HG03103 (cell line): ENCODE measurements at regions not wholly inside any gene's neighbourhood (a gene's known extent, or its start where the extent isn't known, plus 50 kb on each side); places are given as distances from the start of the nearest gene placed in this dataset.
A peak's percentile ranks its signal among the peaks of the same experiment; 100 is the strongest.
"Not testable (repeated sequence)": the region's sequence is repeated elsewhere in the genome, so short reads cannot be mapped to it uniquely, and the experiment has no call there.

Experiments
- ATAC-seq: cut with Tn5 transposase; IDR thresholded peaks from one replicate; pipeline ENCODE4 v1.9.1; 2021; ENCODE audit warnings: low read depth; ENCODE audit not compliant: unreplicated experiment

GRCh38 chr5:71771191-71771590 lies 52.1 kb downstream of the CARTPT start:
- ATAC-seq: no peak

DNA sequence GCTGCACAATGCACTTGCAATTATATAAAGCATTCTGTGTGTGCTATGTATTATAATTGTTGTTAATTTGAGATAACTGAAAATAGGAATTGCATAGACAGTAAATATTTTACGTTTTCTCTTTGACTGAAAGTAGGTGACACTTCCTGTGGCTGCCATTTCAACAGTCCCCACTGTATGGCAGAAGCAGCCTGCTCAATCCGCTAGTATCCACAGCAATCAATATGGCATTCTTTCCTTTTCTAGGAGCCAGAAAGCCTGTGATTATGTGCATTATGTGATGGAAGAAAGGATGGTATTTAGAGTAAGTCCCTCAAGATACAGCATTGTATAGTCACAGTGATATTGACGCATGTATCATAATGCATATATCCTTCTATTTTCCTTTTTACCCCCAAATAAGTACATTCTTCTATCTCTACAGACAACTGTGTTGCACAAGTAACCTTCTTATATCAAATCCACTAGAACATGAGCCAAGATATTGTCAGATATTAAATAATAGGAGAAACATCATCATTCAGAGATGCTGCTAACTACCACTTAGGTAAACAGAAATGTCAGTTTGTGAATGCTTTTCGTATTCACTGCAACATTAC lies 59.7 kb downstream of the CARTPT start:
- ATAC-seq: no peak

DNA sequence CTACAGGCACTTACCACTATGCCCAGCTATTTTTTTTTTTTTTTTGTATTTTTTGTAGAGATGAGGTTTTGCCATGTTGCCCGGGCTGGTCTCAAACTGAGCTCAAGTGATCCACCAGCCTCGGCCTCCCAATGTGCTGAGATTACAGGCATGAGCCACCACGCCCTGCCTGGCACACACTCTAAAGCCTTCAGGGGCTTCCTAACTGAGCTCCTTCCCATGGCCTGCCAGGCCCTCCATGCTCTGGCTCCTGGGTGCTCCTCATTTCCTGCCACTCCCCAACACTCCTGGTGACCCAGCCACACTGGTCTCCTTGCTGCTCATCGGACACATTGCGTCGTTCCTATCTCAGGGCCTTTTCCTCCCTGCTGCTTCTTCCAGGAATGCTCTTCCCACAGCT lies 61.5 kb downstream of the CARTPT start:
- ATAC-seq: no peak

- no peak for ATAC-seq
These were observed 63.3 kb downstream of the CARTPT start for GRCh38 chr5:71782393-71782770.

- ATAC-seq: peak; percentile 86
These were observed 64.0 kb downstream of the CARTPT start for GRCh38 chr5:71782771-71783770.

GRCh38 chr5:71783891-71784290 lies 64.8 kb downstream of the CARTPT start:
- no peak for ATAC-seq

- ATAC-seq: no peak
These were observed 67.4 kb downstream of the CARTPT start for GRCh38 chr5:71786337-71787055.

GRCh38 chr5:71788794-71789193 lies 69.7 kb downstream of the CARTPT start:
- no peak for ATAC-seq

- ATAC-seq: no peak
These were observed 70.7 kb downstream of the CARTPT start for GRCh38 chr5:71789746-71790145.

DNA sequence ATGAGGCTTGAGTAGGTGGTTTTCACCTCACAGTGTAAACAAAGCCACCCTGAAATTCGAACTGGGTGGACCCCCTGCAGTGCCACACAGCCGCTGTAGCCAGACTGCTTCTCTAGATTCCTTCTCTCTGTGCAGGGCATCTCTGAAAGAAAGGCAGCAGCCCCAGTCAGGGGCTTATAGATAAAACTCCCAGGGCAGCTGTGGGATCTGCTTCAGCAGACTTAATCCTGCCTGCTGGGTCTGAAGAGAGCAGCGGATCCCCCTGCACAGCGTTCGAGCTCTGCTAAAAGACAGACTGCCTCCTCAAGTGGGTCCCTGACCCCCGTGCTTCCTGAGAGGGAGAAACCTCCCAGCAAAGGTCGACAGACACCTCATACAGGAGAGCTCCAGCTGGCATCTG lies 71.4 kb downstream of the CARTPT start:
- no peak for ATAC-seq

DNA sequence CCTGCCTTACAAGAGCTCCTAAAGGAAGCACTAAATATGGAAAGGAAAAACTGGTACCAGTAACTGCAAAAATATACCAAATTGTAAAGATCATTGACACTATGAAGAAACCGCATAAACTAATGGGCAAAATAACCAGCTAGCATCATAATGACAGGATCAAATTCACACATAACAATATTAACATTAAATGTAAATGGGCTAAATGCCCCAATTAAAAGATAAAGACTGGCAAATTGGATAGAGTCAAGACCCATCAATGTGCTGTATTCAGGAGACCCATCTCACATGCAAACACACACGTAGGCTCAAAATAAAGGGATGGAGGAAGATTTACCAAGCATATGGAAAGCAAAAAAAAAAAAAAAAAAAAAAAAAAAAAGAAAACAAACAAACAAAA lies 73.0 kb downstream of the CARTPT start:
- ATAC-seq: not testable (repeated sequence)

DNA sequence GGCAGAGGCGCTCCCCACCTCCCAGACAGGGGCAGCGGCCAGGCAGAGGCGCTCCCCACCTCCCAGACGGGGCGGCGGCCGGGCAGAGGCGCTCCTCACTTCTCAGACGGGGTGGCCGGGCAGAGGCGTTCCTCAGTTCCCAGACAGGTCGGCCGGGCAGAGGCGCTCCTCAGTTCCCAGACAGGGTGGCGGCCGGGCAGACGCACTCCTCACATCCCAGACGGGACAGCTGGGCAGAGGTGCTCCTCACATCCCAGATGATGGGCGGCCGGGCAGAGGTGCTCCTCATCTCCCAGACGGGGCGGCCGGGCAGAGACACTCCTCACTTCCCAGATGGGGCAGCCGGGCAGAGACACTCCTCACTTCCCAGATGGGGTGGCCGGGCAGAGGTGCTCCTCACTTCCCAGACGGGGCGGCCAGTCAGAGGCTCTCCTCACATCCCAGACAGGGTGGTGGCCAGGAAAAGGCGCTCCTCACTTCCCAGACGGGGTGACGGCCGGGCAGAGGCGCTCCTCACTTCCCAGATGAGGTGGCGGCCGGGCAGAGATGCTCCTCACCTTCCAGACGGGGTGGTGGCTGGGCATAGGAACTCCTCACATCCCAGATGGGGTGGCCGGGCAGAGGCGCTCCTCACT lies 75.1 kb downstream of the CARTPT start:
- no peak for ATAC-seq

- ATAC-seq: no peak
These were observed 83.6 kb downstream of the CARTPT start for GRCh38 chr5:71802673-71803072.

- no peak for ATAC-seq
These were observed 87.6 kb downstream of the CARTPT start for GRCh38 chr5:71806711-71807110.

DNA sequence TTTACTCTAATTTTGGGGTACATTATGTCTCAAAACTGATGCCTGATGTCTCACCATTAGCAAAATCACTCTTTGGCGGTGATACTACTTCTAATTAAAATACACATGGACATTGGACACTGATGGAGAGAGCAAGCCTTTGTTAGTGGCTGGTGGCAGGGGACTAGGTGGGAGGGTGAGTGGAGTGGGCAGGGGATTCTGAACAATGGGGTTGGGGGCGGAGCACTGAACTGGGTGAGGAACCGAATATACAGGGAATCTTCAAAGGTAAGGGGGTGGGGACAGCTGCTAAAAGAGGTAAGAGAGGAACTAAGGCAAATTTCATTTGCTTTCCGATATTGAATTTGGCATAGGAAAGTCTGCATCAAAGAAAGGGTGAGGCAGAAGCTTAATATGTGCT lies 88.8 kb downstream of the CARTPT start:
- no peak for ATAC-seq

DNA sequence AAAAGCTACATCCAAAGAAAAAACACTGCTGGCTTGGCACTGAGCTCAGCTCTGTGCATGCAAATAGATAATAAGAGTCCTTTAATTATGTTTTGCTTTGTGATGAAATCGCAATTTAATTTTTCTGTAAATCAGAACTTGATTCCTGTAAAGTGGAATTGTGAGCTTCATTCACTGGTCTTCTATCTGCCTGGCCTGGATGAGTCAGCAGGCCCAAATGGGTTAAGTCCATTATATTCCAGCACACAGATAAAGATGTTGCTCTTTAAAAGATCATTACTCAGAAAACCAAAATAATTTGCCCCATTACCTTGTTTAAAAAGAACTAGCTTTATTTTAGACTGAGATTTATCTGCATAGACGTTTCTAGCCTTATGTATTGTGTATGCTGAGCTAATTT lies 90.4 kb downstream of the CARTPT start:
- ATAC-seq: no peak

DNA sequence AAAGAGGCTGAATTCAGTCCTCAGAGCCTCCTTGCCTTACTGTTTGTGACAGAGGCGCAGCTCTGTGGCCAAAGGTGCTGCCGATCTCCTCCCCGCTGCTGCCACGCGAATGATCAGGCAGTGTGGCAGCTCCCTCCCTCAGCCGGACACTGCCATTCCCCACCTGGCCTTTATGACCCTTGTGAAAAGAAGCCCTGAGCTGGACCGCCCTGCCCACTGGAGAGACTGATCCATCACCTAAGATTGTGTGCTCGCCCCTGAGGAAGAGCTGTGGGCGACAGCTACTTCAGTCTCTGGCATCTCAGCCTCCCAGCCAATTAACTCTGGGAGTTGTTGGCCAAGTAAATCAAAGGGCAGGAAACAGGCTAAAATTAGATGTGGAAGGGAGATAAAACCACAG lies 90.9 kb downstream of the CARTPT start:
- no peak for ATAC-seq

DNA sequence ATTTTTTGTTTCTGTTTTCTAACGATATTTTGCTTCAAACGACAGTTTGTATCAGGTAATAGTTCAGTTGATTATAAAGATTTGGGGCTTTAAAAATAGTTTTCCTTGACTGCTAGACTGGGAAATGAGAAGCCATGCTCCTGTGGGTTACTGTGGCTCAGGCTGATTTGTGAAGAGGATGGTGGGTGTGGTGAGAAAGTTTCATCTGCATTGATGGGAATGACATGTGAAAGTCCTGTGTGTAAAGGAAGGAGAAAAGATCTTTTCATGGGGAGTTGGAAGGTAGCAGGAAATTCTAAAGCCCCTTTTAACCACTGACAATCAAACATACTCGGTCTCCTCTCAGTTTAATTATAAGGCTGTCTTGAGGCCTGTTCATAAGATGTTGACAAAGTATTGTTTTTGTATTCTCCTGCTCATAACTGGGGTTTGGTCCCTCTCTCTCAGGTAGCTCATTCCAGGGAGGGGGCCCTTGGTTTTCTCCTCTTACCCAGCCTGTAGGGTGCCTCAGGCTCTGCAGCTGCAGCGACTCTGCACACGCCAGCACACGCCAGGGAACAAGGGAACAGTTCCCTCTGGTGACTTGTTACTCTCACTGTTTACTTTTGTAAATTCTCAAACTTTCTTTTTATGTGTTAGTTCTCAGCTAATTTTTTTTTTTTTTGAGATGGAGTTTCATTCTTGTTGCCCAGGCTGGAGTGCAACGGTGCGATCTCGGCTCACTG lies 91.6 kb downstream of the CARTPT start:
- no peak for ATAC-seq

DNA sequence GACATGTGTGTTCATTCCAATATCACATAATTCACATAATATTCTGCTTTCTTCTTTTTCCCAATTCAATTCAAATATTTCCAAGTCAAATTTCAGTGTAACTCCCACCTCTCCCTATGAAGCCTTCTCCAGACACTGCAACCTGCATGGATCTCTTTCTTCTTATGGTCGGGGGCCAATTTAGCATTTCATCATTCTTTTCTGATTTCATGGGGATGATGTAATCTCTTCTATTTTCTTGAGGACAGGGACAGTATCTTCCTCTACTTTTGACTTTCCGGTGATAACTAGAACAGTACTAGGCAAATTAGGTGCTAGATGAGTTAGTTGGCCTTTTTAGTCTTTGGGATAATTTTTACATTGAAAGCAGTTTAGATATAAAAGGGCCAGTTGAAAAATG lies 92.7 kb downstream of the CARTPT start:
- no peak for ATAC-seq

- no peak for ATAC-seq
These were observed 97.2 kb downstream of the CARTPT start for GRCh38 chr5:71816307-71816706.
